ENCODE measurements at regions not wholly inside any gene's neighbourhood (a gene's known extent, or its start where the extent isn't known, plus 50 kb on each side); places are given as distances from the start of the nearest gene placed in this dataset.
"Not testable (repeated sequence)": the region's sequence is repeated elsewhere in the genome, so short reads cannot be mapped to it uniquely, and the experiment has no call there.

DNA sequence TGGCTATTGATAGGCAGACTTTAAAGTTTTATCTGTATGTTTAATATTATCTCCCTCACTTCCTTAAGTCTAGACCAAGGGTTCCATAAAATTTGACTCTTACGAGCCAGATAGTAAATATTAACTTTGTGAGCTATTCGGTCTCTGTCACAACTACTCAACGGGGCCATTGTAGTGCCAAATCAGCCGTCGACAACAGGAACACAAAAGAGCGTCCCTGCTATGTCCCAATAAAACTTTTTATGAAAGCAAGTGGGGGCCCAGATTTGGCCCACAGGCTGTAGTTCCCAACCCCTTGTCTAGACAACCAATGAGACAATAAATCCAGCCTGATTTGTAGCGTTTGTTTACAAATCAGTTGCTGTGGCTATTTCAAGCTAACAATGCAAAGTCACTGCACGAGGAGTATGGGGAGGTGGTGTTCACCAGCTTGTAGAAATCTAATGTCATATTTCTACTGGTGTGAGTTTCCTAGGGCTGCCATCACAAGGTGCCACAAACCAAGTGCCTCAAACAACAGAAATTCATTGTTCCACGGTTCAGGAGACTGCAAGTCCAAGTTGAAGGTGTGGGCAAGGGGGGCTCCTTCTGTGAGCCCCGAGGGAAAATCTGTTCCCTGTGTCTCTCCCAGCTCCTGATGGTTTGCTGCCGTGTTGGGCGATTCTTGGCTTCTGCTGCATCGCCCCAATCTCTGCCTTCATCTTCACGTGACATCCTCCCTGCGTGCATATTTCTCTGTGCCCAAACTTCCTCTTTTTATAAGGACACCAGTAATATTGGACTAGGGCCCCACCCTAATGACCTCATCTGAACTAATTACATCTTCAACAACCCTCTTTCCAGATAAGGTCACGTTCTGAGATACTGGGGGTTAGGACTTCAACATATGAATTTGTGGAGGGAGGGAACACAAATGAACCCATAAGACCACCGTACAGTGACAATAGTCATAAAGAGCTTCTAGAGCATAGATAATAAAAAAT lies 356.0 kb upstream of the JARID2 start:
- Histone ChIP-seq H3K27ac (no peak overlapping the region), H3K9me3 (no peaks in the 10 kb centered on the region), H3K27me3 (no peaks in the 10 kb centered on the region), H3K4me1 (ENCODE audit: insufficient read depth) (no peaks in the 10 kb centered on the region), H3K36me3 (no peaks in the 10 kb centered on the region), H3K4me3 (no peak overlapping the region)
- TF ChIP-seq EP300 (IDR thresholded peaks at IDR 0.05) = no peak
- TF ChIP-seq CTCF (IDR thresholded peaks at IDR 0.05) = no peak
- TF ChIP-seq POLR2A (IDR thresholded peaks at IDR 0.05) = no peak
- 91 to 94% (median 93%) methylated on average over 17 of the region's 17 CpGs for WGBS, 3 donors
- no peak for DNase-seq
- intact Hi-C loops (cut with DNase I) = no loop called here

DNA sequence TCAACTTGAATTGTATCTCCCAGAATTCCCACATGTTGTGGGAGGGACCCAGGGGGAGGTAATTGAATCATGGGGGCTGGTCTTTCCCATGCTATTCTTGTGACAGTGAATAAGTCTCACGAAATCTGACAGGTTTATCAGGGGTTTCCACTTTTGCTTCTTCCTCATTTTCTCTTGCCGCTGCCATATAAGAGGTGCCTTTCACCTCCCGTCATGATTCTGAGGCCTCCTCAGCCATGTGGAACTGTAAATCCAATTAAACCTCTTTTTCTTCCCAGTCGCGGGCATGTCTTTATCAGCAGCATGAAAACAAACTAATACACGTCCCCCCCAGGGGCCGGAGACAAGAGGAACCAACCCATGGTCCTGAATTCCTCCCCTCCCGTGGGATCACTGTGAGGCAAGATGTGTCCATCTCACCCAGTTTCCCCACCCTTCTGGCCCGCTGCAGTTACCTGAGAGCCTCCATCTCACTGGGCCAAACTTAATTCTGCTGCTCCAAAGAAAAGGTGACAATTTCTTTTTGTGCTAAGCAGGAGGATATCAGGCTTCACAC lies 354.0 kb upstream of the JARID2 start:
- intact Hi-C loops (cut with DNase I) = not testable (repeated sequence)
- WGBS, 3 donors = 74 to 84% (median 77%) methylated on average over 9 of the region's 9 CpGs

DNA sequence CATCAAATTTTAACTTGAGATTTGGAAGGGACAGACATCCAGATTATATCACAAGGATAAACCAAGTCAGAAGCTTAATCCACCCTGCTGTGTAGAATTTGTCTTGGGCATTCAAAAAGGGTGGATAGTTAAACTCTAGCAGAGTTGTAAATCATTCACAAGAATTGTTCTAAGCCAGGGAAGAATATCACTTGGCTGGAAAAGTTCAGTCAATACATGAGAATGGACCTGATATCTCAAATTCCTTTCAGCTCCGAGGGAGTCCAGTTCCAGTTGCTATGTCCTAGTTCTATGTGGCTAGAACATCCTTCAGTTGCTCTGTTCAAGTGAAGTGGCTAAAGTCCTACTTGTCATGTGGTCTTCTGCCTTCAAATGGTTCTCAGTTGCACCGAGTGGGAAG lies 351.8 kb upstream of the JARID2 start:
- WGBS, 3 donors = 81 to 91% (median 88%) methylated on average over 2 of the region's 2 CpGs
- no peak for DNase-seq
- Histone ChIP-seq H3K9me3 (no peaks in the 10 kb centered on the region), H3K4me3 (no peak overlapping the region), H3K4me1 (ENCODE audit: insufficient read depth) (no peaks in the 10 kb centered on the region), H3K27me3 (no peaks in the 10 kb centered on the region), H3K36me3 (no peaks in the 10 kb centered on the region), H3K27ac (no peak overlapping the region)
- intact Hi-C loops (cut with DNase I) = no loop called here
- TF ChIP-seq POLR2A (IDR thresholded peaks at IDR 0.05) (no peak), EP300 (IDR thresholded peaks at IDR 0.05) (no peak), CTCF (IDR thresholded peaks at IDR 0.05) (no peak)

More for the DNA sequence above, 354.0 kb upstream of the JARID2 start:
- not testable (repeated sequence) for H3K27ac ChIP-seq; H3K27me3 ChIP-seq; H3K9me3 ChIP-seq; H3K4me1 ChIP-seq (ENCODE audit: insufficient read depth); H3K4me3 ChIP-seq; DNase-seq; H3K36me3 ChIP-seq

DNA sequence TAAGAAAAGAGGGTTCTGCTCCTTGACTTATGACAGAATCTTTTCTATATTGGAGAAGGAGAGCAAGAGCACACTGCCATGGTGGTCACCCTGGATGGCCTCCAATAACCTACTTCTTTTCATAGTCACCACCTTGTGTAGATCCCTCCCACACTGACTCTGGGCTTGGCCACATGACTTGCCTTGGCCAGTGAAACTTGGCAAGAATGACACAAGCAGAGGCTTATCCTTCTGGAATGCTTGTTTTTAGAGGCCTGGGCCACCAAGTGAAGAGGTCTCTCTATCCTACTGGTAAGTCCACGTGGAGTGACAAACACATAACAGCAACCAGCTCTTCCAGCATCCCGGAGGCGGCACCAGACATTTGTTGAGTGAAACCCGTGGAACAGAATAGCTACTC lies 349.4 kb upstream of the JARID2 start:
- Histone ChIP-seq H3K9me3 (no peaks in the 10 kb centered on the region), H3K36me3 (no peaks in the 10 kb centered on the region), H3K27me3 (no peaks in the 10 kb centered on the region), H3K4me3 (no peak overlapping the region), H3K27ac (no peak overlapping the region), H3K4me1 (ENCODE audit: insufficient read depth) (no peaks in the 10 kb centered on the region)
- TF ChIP-seq POLR2A (IDR thresholded peaks at IDR 0.05) = no peak
- TF ChIP-seq CTCF (IDR thresholded peaks at IDR 0.05) = no peak
- TF ChIP-seq EP300 (IDR thresholded peaks at IDR 0.05) = no peak
- intact Hi-C loops (cut with DNase I) = no loop called here
- WGBS, 3 donors = 60 to 74% (median 66%) methylated on average over 4 of the region's 4 CpGs
- DNase-seq = no peak

GRCh38 chr6:14897831-14898230 lies 348.0 kb upstream of the JARID2 start:
- Histone ChIP-seq H3K27me3 (no peaks in the 10 kb centered on the region), H3K36me3 (no peaks in the 10 kb centered on the region), H3K27ac (no peak overlapping the region), H3K9me3 (no peaks in the 10 kb centered on the region), H3K4me3 (no peak overlapping the region), H3K4me1 (ENCODE audit: insufficient read depth) (no peaks in the 10 kb centered on the region)
- 78 to 82% (median 78%) methylated on average over 5 of the region's 5 CpGs for WGBS, 3 donors
- DNase-seq = no peak
- intact Hi-C loops (cut with DNase I) = no loop called here
- TF ChIP-seq EP300 (IDR thresholded peaks at IDR 0.05) (no peak), CTCF (IDR thresholded peaks at IDR 0.05) (no peak), POLR2A (IDR thresholded peaks at IDR 0.05) (no peak)

- H3K27me3 ChIP-seq; DNase-seq; H3K36me3 ChIP-seq; H3K4me3 ChIP-seq; intact Hi-C loops (cut with DNase I); H3K27ac ChIP-seq; H3K9me3 ChIP-seq; H3K4me1 ChIP-seq (ENCODE audit: insufficient read depth): not testable (repeated sequence)
- 57 to 61% (median 58%) methylated on average over 4 of the region's 4 CpGs for WGBS, 3 donors
These were observed 346.4 kb upstream of the JARID2 start for GRCh38 chr6:14899441-14899840.
